HL-60 (cell line): ENCODE measurements at regions not wholly inside any gene's neighbourhood (a gene's known extent, or its start where the extent isn't known, plus 50 kb on each side); places are given as distances from the start of the nearest gene placed in this dataset.

Experiments used
- DNase-seq, 2 experiments: peaks; one replicate each; pipeline ENCODE4 v3.0.0-alpha.2; 2010 to 2020; ENCODE audit warnings: low read depth in 1 of 2, low spot score in 1 of 2
- H3K27ac ChIP-seq: fragments of 250-450 bp; sonication (Bioruptor Pico); replicated peaks from 2 replicates; pipeline ENCODE4 v1.5.1; 2020; ENCODE audit warnings: mild to moderate bottlenecking, moderate library complexity
- H3K27me3 ChIP-seq: fragments of 250-450 bp; sonication (Bioruptor Pico); 2 replicates; pipeline ENCODE4 v1.5.1; 2021; ENCODE audit warnings: mild to moderate bottlenecking, moderate library complexity; ENCODE audit not compliant: insufficient read depth, poor library complexity, severe bottlenecking
- H3K4me3 ChIP-seq: replicated peaks from 2 replicates; pipeline ENCODE4 v1.5.1; 2011; ENCODE audit warnings: mild to moderate bottlenecking, control low read depth, low read length; ENCODE audit not compliant: insufficient read depth
- CTCF ChIP-seq: IDR thresholded peaks from one replicate; pipeline ENCODE4 v1.5.1; 2011; ENCODE audit warnings: low read length, control low read depth, inconsistent platforms; ENCODE audit not compliant: insufficient read depth
- GABPA ChIP-seq: IDR thresholded peaks from 2 replicates; pipeline ENCODE4 v1.6.1; 2012; ENCODE audit warnings: low read depth
- POLR2AphosphoS5 ChIP-seq: IDR thresholded peaks from 2 replicates; pipeline ENCODE4 v1.6.1; 2012; ENCODE audit warnings: low read depth
- REST ChIP-seq: IDR thresholded peaks from 2 replicates; pipeline ENCODE4 v1.6.1; 2012; ENCODE audit warnings: low read depth; ENCODE audit not compliant: insufficient replicate concordance
- SPI1 ChIP-seq: IDR thresholded peaks from 2 replicates; pipeline ENCODE4 v1.6.1; 2012; ENCODE audit warnings: low read depth, mild to moderate bottlenecking, borderline replicate concordance

- no peak for DNase-seq
- TF ChIP-seq POLR2AphosphoS5 (no peak), REST (no peak), SPI1 (no peak), GABPA (no peak), CTCF (no peak)
These were observed 155.7 kb upstream of the LRIG3 start for GRCh38 chr12:59075968-59076490.

GRCh38 chr12:59075141-59075540, 154.8 kb upstream of the LRIG3 start:
- no peak for DNase-seq
- H3K27me3 ChIP-seq: no peaks in the 10 kb centered on the region
- H3K27ac ChIP-seq: no peak overlapping the region
- no peak overlapping the region for H3K4me3 ChIP-seq
- no peak for TF ChIP-seq SPI1
- no peak for TF ChIP-seq REST
- no peak for TF ChIP-seq CTCF
- TF ChIP-seq POLR2AphosphoS5: no peak
- TF ChIP-seq GABPA: no peak

More at GRCh38 chr12:59075968-59076490, 155.7 kb upstream of the LRIG3 start:
- Histone ChIP-seq H3K27ac (no peak overlapping the region), H3K27me3 (no peaks in the 10 kb centered on the region), H3K4me3 (no peak overlapping the region)

DNA sequence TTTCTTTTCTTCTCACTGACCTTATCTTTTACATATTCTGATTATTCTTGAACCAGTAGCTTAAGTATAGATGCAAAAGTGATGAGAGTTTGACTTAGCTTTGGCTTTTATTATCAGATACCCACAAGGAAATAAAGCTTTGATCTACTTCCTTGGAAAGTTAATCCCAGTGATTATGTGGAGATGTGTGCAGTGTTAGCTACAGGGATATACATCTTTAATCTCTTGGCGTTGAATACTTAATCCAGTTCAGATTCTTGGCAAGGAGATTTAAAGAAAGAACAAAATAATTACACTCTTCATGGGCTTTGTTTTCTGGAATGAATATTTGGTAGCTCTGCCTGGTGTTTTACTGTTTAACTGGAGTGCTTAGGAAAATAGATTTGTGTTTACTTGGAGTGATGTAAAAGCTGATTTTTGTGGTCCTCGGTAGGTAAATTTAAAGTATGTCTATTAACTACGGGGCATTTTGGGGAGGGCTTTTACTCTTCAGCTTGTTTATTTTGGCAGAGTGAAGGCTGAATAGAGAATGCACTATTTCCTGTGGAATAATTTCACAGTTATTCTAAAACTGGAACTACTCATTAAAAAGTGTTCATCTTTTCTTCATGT, 150.1 kb upstream of the LRIG3 start:
- no peak for DNase-seq
- Histone ChIP-seq H3K27ac (no peak overlapping the region), H3K27me3 (no peaks in the 10 kb centered on the region), H3K4me3 (no peak overlapping the region)
- TF ChIP-seq GABPA (no peak), POLR2AphosphoS5 (no peak), CTCF (no peak), SPI1 (no peak), REST (no peak)
